ENCODE measurements at regions not wholly inside any gene's neighbourhood (a gene's known extent, or its start where the extent isn't known, plus 50 kb on each side); places are given as distances from the start of the nearest gene placed in this dataset.

- TF ChIP-seq CTCF (IDR thresholded peaks at IDR 0.05; ENCODE audit: low read depth, low read length) (no peak), EZH2phosphoT487 (IDR thresholded peaks at IDR 0.05; ENCODE audit: low read depth) (no peak)
Observed at GRCh38 chr5:15117688-15118087, 246.1 kb upstream of the ANKH start.

Data from OCI-LY3 (cell line).